ENCODE measurements at regions not wholly inside any gene's neighbourhood (a gene's known extent, or its start where the extent isn't known, plus 50 kb on each side); places are given as distances from the start of the nearest gene placed in this dataset.

GRCh38 chr2:5409898-5410381, 282.2 kb upstream of the SOX11 start:
- no peak for TF ChIP-seq CTCF (IDR thresholded peaks at IDR 0.05; ENCODE audit: low read depth, low read length, missing control alignments)
- no peak overlapping the region for H3K27ac ChIP-seq
- in situ Hi-C loops (cut with HindIII; ENCODE audit: low pct_ligation_motif_present, low sequenced_read_pairs) = no loop called here
- no peak for DNase-seq
- H3K27me3 ChIP-seq (replicated peaks) = no peaks in the 10 kb centered on the region
- H3K36me3 ChIP-seq (replicated peaks) = no peaks in the 10 kb centered on the region
- H3K4me3 ChIP-seq (ENCODE audit: low read depth, low read length) = no peak overlapping the region

DNA sequence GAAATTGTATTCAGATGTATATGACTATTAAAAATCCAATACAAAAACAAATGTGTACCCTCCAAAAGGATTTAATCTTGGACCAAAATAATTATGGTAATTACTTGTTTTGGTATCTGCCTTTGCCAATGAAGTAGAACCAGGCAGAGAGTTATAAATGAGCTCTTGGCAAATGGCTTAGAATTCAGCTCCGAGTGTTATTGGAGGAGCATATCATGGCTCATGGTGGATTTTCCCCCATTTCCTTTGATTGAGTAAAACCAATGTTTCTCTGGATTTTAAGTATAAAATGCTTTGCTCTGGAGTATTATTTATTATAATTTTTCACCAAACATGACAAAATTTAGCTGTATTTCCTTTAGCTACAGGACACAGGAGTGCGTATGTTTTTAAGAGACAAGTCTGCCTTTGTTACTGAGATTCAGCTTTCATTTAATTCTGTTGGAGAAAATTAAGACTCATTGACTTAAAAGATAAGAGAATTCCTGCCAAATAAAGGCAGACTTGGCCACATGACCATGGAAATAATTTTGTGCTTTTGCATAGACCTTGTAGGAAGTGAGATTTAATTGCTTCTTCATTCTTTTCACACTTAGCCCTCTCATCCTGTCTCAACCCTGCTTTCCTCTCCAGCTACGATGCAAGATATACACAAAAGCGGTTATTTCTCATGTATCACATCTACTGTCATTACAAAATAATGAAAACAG, 281.0 kb upstream of the SOX11 start:
- Histone ChIP-seq H3K27ac (no peak overlapping the region), H3K36me3 (replicated peaks) (no peaks in the 10 kb centered on the region), H3K27me3 (replicated peaks) (no peaks in the 10 kb centered on the region), H3K4me3 (ENCODE audit: low read depth, low read length) (no peak overlapping the region)
- in situ Hi-C loops (cut with HindIII; ENCODE audit: low pct_ligation_motif_present, low sequenced_read_pairs) = no loop called here
- TF ChIP-seq CTCF (IDR thresholded peaks at IDR 0.05; ENCODE audit: low read depth, low read length, missing control alignments) = no peak
- no peak for DNase-seq

DNA sequence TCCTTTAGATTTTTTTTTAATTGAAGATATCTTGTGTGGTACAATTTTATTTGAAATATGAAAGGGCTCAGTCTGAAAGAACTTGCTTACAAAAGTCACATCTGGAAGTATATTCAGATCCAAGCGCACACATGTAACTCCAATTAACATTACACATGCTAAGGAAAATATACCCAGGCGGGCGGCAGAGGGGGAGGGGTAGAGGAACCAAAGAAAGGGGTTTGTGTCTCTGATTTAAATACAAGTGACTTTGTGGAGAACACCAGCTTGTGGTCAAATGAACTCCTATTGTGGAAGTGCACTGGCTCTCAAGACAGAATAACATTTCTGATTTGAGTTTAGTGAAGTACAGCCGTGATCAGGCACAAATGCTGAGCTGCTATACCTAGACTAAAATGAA, 280.2 kb upstream of the SOX11 start:
- no peak for DNase-seq
- in situ Hi-C loops (cut with HindIII; ENCODE audit: low pct_ligation_motif_present, low sequenced_read_pairs) = no loop called here
- H3K4me3 ChIP-seq (ENCODE audit: low read depth, low read length) = no peak overlapping the region
- TF ChIP-seq CTCF (IDR thresholded peaks at IDR 0.05; ENCODE audit: low read depth, low read length, missing control alignments) = no peak
- no peak overlapping the region for H3K27ac ChIP-seq
- H3K27me3 ChIP-seq (replicated peaks) = no peaks in the 10 kb centered on the region
- H3K36me3 ChIP-seq (replicated peaks) = no peaks in the 10 kb centered on the region

GRCh38 chr2:5433855-5434254, 258.3 kb upstream of the SOX11 start:
- H3K36me3 ChIP-seq (replicated peaks) = no peaks in the 10 kb centered on the region
- H3K27me3 ChIP-seq (replicated peaks) = no peaks in the 10 kb centered on the region
- DNase-seq = no peak
- H3K27ac ChIP-seq = no peak overlapping the region
- in situ Hi-C loops (cut with HindIII; ENCODE audit: low pct_ligation_motif_present, low sequenced_read_pairs) = no loop called here
- H3K4me3 ChIP-seq (ENCODE audit: low read depth, low read length) = no peak overlapping the region
- no peak for TF ChIP-seq CTCF (IDR thresholded peaks at IDR 0.05; ENCODE audit: low read depth, low read length, missing control alignments)

GRCh38 chr2:5437375-5437774, 254.8 kb upstream of the SOX11 start:
- Histone ChIP-seq H3K27ac (no peak overlapping the region), H3K27me3 (replicated peaks) (no peaks in the 10 kb centered on the region), H3K4me3 (ENCODE audit: low read depth, low read length) (no peak overlapping the region), H3K36me3 (replicated peaks) (no peaks in the 10 kb centered on the region)
- no peak for DNase-seq
- TF ChIP-seq CTCF (IDR thresholded peaks at IDR 0.05; ENCODE audit: low read depth, low read length, missing control alignments) = no peak
- in situ Hi-C loops (cut with HindIII; ENCODE audit: low pct_ligation_motif_present, low sequenced_read_pairs) = no loop called here

DNA sequence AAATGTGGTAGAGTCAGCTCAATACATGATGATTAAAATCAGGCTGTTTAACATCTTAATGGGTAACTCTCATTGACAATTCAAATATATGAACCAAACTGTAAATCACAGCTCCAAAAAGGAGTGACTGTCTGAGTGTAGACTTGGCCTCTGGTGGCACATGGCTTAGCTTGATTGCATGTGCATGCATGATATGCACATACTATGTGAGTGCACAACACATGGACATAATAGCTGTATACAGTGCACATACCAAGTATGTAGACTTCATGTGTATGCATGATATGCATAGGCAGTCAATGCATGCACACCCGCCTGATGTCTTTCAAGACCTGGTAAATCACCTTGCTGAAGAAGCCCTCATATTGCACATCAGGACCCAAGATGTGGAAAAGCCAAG, 252.0 kb upstream of the SOX11 start:
- DNase-seq = no peak
- Histone ChIP-seq H3K4me3 (ENCODE audit: low read depth, low read length) (no peak overlapping the region), H3K36me3 (replicated peaks) (no peaks in the 10 kb centered on the region), H3K27me3 (replicated peaks) (no peaks in the 10 kb centered on the region), H3K27ac (no peak overlapping the region)
- in situ Hi-C loops (cut with HindIII; ENCODE audit: low pct_ligation_motif_present, low sequenced_read_pairs) = no loop called here
- TF ChIP-seq CTCF (IDR thresholded peaks at IDR 0.05; ENCODE audit: low read depth, low read length, missing control alignments) = no peak
